CD14-positive monocyte (primary cell): ENCODE measurements at regions not wholly inside any gene's neighbourhood (a gene's known extent, or its start where the extent isn't known, plus 50 kb on each side); places are given as distances from the start of the nearest gene placed in this dataset.

Source experiments
- DNase-seq, 3 donors: peaks; one replicate each; pipeline ENCODE4 v3.0.0-alpha.2; 2011 to 2022
- H2AFZ ChIP-seq: 2 replicates; pipeline ENCODE4 v1.6.0; 2012; ENCODE audit warnings: mild to moderate bottlenecking, low read depth, low read length, inconsistent platforms; ENCODE audit not compliant: insufficient read depth, poor library complexity, severe bottlenecking
- H3K27ac ChIP-seq, 2 donors: 1 replicate in 1 of 2; 2 replicates in 1 of 2; pipeline ENCODE4 v1.5.1; 2012 to 2013; ENCODE audit warnings: low read length in 2 of 2, control low read depth in 1 of 2, inconsistent platforms in 1 of 2, low read depth in 1 of 2, mild to moderate bottlenecking in 1 of 2
- H3K27me3 ChIP-seq, 2 donors: one replicate each; pipeline versions ENCODE4 v1.6.0 to v1.6.1; 2011 to 2013; ENCODE audit warnings: low read length in 2 of 2; ENCODE audit not compliant: control insufficient read depth in 2 of 2, insufficient read depth in 2 of 2
- H3K36me3 ChIP-seq, 2 donors: replicated peaks in 1 of 2; 1 replicate in 1 of 2; 2 replicates in 1 of 2; pipeline versions ENCODE4 v1.5.1 to v1.6.1; 2012 to 2013; ENCODE audit warnings: low read length in 2 of 2, control low read depth in 1 of 2, inconsistent platforms in 1 of 2, mild to moderate bottlenecking in 1 of 2; ENCODE audit not compliant: insufficient read depth in 2 of 2, control insufficient read depth in 1 of 2
- H3K4me1 ChIP-seq, 2 donors: 1 replicate in 1 of 2; 2 replicates in 1 of 2; pipeline versions ENCODE4 v1.5.1 to v1.6.1; 2012 to 2013; ENCODE audit warnings: low read length in 2 of 2, control low read depth in 1 of 2, inconsistent platforms in 1 of 2, mild to moderate bottlenecking in 1 of 2, moderate library complexity in 1 of 2; ENCODE audit not compliant: insufficient read depth in 2 of 2, control insufficient read depth in 1 of 2
- H3K4me2 ChIP-seq: replicated peaks from 2 replicates; pipeline ENCODE3; 2012; ENCODE audit warnings: low read length, moderate library complexity, mild to moderate bottlenecking; ENCODE audit not compliant: poor library complexity, severe bottlenecking; ENCODE audit errors: extremely low read depth
- H3K4me3 ChIP-seq, 3 experiments: fragments of 200-600 bp in 1 of 3; sonication (generic) in 1 of 3; replicated peaks in 1 of 3; 1 replicate in 2 of 3; 2 replicates in 1 of 3; pipeline ENCODE4 v1.5.1; 2011 to 2013; ENCODE audit warnings: low read length in 3 of 3, mild to moderate bottlenecking in 3 of 3, control low read depth in 2 of 3, low read depth in 2 of 3, inconsistent platforms in 1 of 3, moderate library complexity in 1 of 3
- H3K79me2 ChIP-seq: 2 replicates; pipeline ENCODE4 v1.6.0; 2012; ENCODE audit warnings: mild to moderate bottlenecking, control low read depth, inconsistent platforms, low read length, moderate library complexity; ENCODE audit not compliant: insufficient read depth
- H3K9ac ChIP-seq: 2 replicates; pipeline ENCODE4 v1.6.0; 2017; ENCODE audit warnings: low read length, mild to moderate bottlenecking; ENCODE audit not compliant: insufficient read depth, poor library complexity, severe bottlenecking
- H3K9me3 ChIP-seq, 2 donors: replicated peaks in 1 of 2; 1 replicate in 1 of 2; 2 replicates in 1 of 2; pipeline versions ENCODE4 v1.5.1 to v1.6.1; 2012 to 2013; ENCODE audit warnings: low read length in 2 of 2, control low read depth in 1 of 2; ENCODE audit not compliant: control insufficient read depth in 1 of 2, insufficient read depth in 1 of 2
- H4K20me1 ChIP-seq: 2 replicates; pipeline ENCODE4 v1.6.0; 2012; ENCODE audit warnings: mild to moderate bottlenecking, low read length, control low read depth, moderate library complexity; ENCODE audit not compliant: insufficient read depth
- H3K27ac Mint-ChIP-seq, 7 donors: one replicate each; pipeline ENCODE4 v1.8.0; 2020; ENCODE audit warnings: mild to moderate bottlenecking in 7 of 7, mixed read lengths in 7 of 7, moderate library complexity in 6 of 7, inconsistent platforms in 2 of 7
- H3K27me3 Mint-ChIP-seq, 3 donors: one replicate each; pipeline ENCODE4 v1.8.0; 2021 to 2022; ENCODE audit warnings: low read depth in 3 of 3, mild to moderate bottlenecking in 3 of 3, mixed read lengths in 3 of 3, moderate library complexity in 3 of 3, inconsistent platforms in 1 of 3
- H3K36me3 Mint-ChIP-seq, 2 donors: one replicate each; pipeline ENCODE4 v1.8.0; 2020; ENCODE audit warnings: mixed read lengths in 2 of 2, inconsistent platforms in 1 of 2, mild to moderate bottlenecking in 1 of 2
- H3K4me1 Mint-ChIP-seq: one replicate; pipeline ENCODE4 v1.8.0; 2020; ENCODE audit warnings: mild to moderate bottlenecking, mixed read lengths
- H3K4me3 Mint-ChIP-seq, 2 donors: one replicate each; pipeline ENCODE4 v1.8.0; 2020; ENCODE audit warnings: mild to moderate bottlenecking in 2 of 2, mixed read lengths in 2 of 2, moderate library complexity in 1 of 2
- H3K9me3 Mint-ChIP-seq, 7 donors: one replicate each; pipeline ENCODE4 v1.8.0; 2020 to 2022; ENCODE audit warnings: mixed read lengths in 7 of 7, mild to moderate bottlenecking in 6 of 7, moderate library complexity in 6 of 7, inconsistent platforms in 2 of 7
- CTCF ChIP-seq: fragments of 200-600 bp; IDR thresholded peaks from one replicate; pipeline ENCODE4 v1.8.0; 2022; ENCODE audit warnings: antibody characterized with exemption, mild to moderate bottlenecking
- WGBS: methylation state at CpG from one replicate; pipeline ENCODE4 v1.1.5; 2013; ENCODE audit warnings: missing lambda C conversion rate; ENCODE audit not compliant: insufficient coverage; 5-methylcytosine and 5-hydroxymethylcytosine counted together
- intact Hi-C, 2 donors: fragments of 100-400 bp; cut with micrococcal nuclease; formaldehyde crosslinking; loops; one replicate each; pipeline versions ENCODE4 v1.15.0 to v1.15.1; 2023

DNA sequence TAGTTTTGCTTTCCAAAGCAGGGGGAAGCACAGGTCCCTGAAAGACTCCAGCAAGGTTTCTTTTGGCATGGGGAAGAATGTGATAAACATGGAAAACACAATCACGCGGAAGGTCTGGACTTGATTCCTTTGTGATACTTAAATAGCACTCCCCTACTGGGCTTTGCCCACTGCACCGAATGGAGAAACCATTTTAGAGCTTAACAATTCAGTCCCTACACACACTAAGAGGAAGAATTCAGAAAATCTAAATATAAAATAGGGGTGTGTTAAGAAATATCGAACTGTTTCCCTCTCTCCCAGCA is 71.4 kb upstream of the NHSL1 start:
- Histone ChIP-seq H3K9me3 (no peaks in the 10 kb centered on the region), H3K4me3 (no peak overlapping the region), H3K4me2 (no peak overlapping the region), H3K27ac (no peak overlapping the region), H3K4me1 (no peaks in the 10 kb centered on the region), H4K20me1 (no peaks in the 10 kb centered on the region), H3K36me3 (no peaks in the 10 kb centered on the region), H3K9ac (no peak overlapping the region), H3K79me2 (no peaks in the 10 kb centered on the region), H3K27me3 (peaks cover 11 to 26% of the 10 kb centered on the region in 2 donors), H2AFZ (no peak overlapping the region)
- H3K27ac Mint-ChIP-seq = no peak overlapping the region
- no peak overlapping the region for H3K4me3 Mint-ChIP-seq
- DNase-seq = no peak
- WGBS = no CpG with 5 or more reads among the region's 4 CpGs
- intact Hi-C loops = no loop called here
- peaks cover 3 to 11% (median 4%) of the 10 kb centered on the region in 3 donors for H3K27me3 Mint-ChIP-seq
- no peak for TF ChIP-seq CTCF
- H3K4me1 Mint-ChIP-seq = peaks cover 10% of the 10 kb centered on the region
- H3K36me3 Mint-ChIP-seq = no peaks in the 10 kb centered on the region
- H3K9me3 Mint-ChIP-seq = no peaks in the 10 kb centered on the region

DNA sequence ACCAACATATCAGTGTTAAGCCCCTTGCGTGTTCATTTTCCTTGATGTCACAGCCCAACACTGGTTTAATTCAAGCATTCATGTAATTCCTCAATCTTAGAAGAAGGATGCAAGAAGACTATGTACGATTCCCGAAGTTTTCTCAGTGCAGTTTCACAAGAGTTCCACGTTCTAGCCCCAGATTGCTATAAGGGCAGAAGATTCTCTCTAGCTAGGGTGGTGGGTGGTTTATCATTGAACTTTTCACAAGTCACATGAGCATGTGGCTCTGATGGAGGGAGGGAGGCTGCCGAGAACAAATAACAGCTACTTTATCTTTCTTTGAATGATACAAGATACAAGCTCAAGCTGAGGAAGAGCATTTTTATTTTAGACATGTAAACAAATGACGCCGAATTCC is 71.9 kb upstream of the NHSL1 start:
- Histone ChIP-seq H3K79me2 (no peaks in the 10 kb centered on the region), H2AFZ (no peak overlapping the region), H4K20me1 (no peaks in the 10 kb centered on the region), H3K27ac (no peak overlapping the region), H3K9me3 (no peaks in the 10 kb centered on the region), H3K4me2 (no peak overlapping the region), H3K4me3 (no peak overlapping the region), H3K27me3 (peaks cover 11 to 26% of the 10 kb centered on the region in 2 donors), H3K36me3 (no peaks in the 10 kb centered on the region), H3K9ac (no peak overlapping the region), H3K4me1 (no peaks in the 10 kb centered on the region)
- no peaks in the 10 kb centered on the region for H3K36me3 Mint-ChIP-seq
- WGBS = 100% methylated on average over 1 of the region's 7 CpGs
- intact Hi-C loops = no loop called here
- H3K9me3 Mint-ChIP-seq = no peaks in the 10 kb centered on the region
- no peak for DNase-seq
- peaks cover 3 to 11% (median 4%) of the 10 kb centered on the region in 3 donors for H3K27me3 Mint-ChIP-seq
- peaks cover 10% of the 10 kb centered on the region for H3K4me1 Mint-ChIP-seq
- no peak overlapping the region for H3K27ac Mint-ChIP-seq
- no peak overlapping the region for H3K4me3 Mint-ChIP-seq
- TF ChIP-seq CTCF = no peak
